SK-N-SH (cell line): ENCODE measurements at regions not wholly inside any gene's neighbourhood (a gene's known extent, or its start where the extent isn't known, plus 50 kb on each side); places are given as distances from the start of the nearest gene placed in this dataset.
"Not testable (repeated sequence)": the region's sequence is repeated elsewhere in the genome, so short reads cannot be mapped to it uniquely, and the experiment has no call there.

ENCODE experiments used
- CTCF ChIA-PET: fragments of 300-600, 350-600 bp; formaldehyde crosslinking; extraction: SDS; loops from one replicate; lab custom pipeline; 2021; lab: Yijun Ruan, JAX
- POLR2A ChIA-PET: fragments of 350-600 bp; sonication (Branson Sonifier 250); formaldehyde crosslinking; extraction: SDS; loops from one replicate; lab custom pipeline; 2020; ENCODE audit warnings: antibody characterized with exemption, inconsistent platforms; lab: Yijun Ruan, JAX
- DNase-seq: peaks from one replicate; pipeline ENCODE4 v3.0.0; 2012
- H2AFZ ChIP-seq: fragments of 200-600 bp; sonication (generic); 2 replicates; pipeline ENCODE4 v1.8.1; 2016; ENCODE audit warnings: antibody characterized with exemption, mild to moderate bottlenecking, low read depth
- H3F3A ChIP-seq: fragments of 200-600 bp; sonication (generic); replicated peaks from 2 replicates; pipeline ENCODE3; 2016; ENCODE audit warnings: antibody characterized with exemption, mild to moderate bottlenecking; ENCODE audit not compliant: insufficient read depth
- H3K27ac ChIP-seq, 2 experiments: fragments of 200-500 bp in 1 of 2; fragments of 200-600 bp in 1 of 2; sonication (Bioruptor generic) in 1 of 2; sonication (generic), shearing (Covaris generic) in 1 of 2; 2 replicates each; pipeline versions ENCODE4 v1.5.1 to v1.6.1; 2014 to 2016; ENCODE audit warnings: low read depth in 2 of 2, inconsistent platforms in 1 of 2, low read length in 1 of 2, mild to moderate bottlenecking in 1 of 2, mixed read lengths in 1 of 2
- H3K27me3 ChIP-seq: fragments of 200-600 bp; sonication (generic), shearing (Covaris generic); 2 replicates; pipeline ENCODE4 v1.6.1; 2016; ENCODE audit warnings: mixed run types; ENCODE audit not compliant: insufficient read depth
- H3K36me3 ChIP-seq, 2 experiments: fragments of 200-500 bp in 1 of 2; fragments of 200-600 bp in 1 of 2; sonication (Bioruptor generic) in 1 of 2; sonication (generic) in 1 of 2; replicated peaks in 1 of 2; 2 replicates each; pipeline versions ENCODE3 to v1.5.1; 2014 to 2016; ENCODE audit warnings: low read length in 1 of 2, mild to moderate bottlenecking in 1 of 2; ENCODE audit not compliant: insufficient read depth in 2 of 2, control insufficient read depth in 1 of 2
- H3K4me1 ChIP-seq, 2 experiments: fragments of 200-500 bp in 1 of 2; fragments of 200-600 bp in 1 of 2; sonication (Bioruptor generic) in 1 of 2; sonication (generic), shearing (Covaris generic) in 1 of 2; 2 replicates each; pipeline versions ENCODE4 v1.5.1 to v1.6.1; 2014 to 2016; ENCODE audit warnings: low read depth in 1 of 2, low read length in 1 of 2, mixed run types in 1 of 2; ENCODE audit not compliant: insufficient read depth in 2 of 2, control insufficient read depth in 1 of 2
- H3K4me2 ChIP-seq: fragments of 200-600 bp; sonication (generic), shearing (Covaris generic); 2 replicates; pipeline ENCODE4 v1.6.1; 2017; ENCODE audit warnings: mixed run types
- H3K4me3 ChIP-seq, 2 experiments: fragments of 200-500 bp in 1 of 2; fragments of 200-600 bp in 1 of 2; sonication (Bioruptor generic) in 1 of 2; sonication (generic), shearing (Covaris generic) in 1 of 2; 2 replicates each; pipeline versions ENCODE4 v1.5.1 to v1.8.1; 2014 to 2016; ENCODE audit warnings: low read depth in 2 of 2, inconsistent platforms in 1 of 2, low read length in 1 of 2, mild to moderate bottlenecking in 1 of 2, mixed read lengths in 1 of 2, moderate library complexity in 1 of 2
- H3K79me2 ChIP-seq: fragments of 200-600 bp; sonication (generic); 2 replicates; pipeline ENCODE4 v1.8.1; 2017; ENCODE audit warnings: mild to moderate bottlenecking; ENCODE audit not compliant: insufficient read depth
- H3K9ac ChIP-seq: fragments of 200-600 bp; sonication (generic); 2 replicates; pipeline ENCODE4 v1.6.1; 2017; ENCODE audit warnings: mixed run types
- H3K9me2 ChIP-seq: fragments of 200-600 bp; sonication (generic); 2 replicates; pipeline ENCODE4 v1.6.1; 2017; ENCODE audit warnings: mixed run types
- H3K9me3 ChIP-seq: fragments of 200-600 bp; sonication (generic); 2 replicates; pipeline ENCODE4 v1.6.1; 2017; ENCODE audit warnings: mixed run types, mild to moderate bottlenecking, moderate library complexity
- H4K20me1 ChIP-seq: fragments of 200-600 bp; sonication (generic); 2 replicates; pipeline ENCODE4 v1.6.1; 2017; ENCODE audit warnings: mild to moderate bottlenecking, mixed run types; ENCODE audit not compliant: insufficient read depth
- EZH2phosphoT487 ChIP-seq: fragments of 200-600 bp; sonication (generic); IDR thresholded peaks from 2 replicates; pipeline ENCODE4 v1.6.1; 2017; ENCODE audit warnings: low read depth, mixed run types, mild to moderate bottlenecking, antibody characterized with exemption, moderate library complexity, borderline replicate concordance
- FOXM1 ChIP-seq: IDR thresholded peaks from 2 replicates; pipeline ENCODE4 v1.4.0; 2012; ENCODE audit warnings: low read depth, mild to moderate bottlenecking
- GABPA ChIP-seq: IDR thresholded peaks from 2 replicates; pipeline ENCODE4 v1.4.0; 2012; ENCODE audit warnings: low read depth, mild to moderate bottlenecking
- MEF2A ChIP-seq: IDR thresholded peaks from 2 replicates; pipeline ENCODE4 v1.4.0; 2012; ENCODE audit warnings: low read depth, borderline replicate concordance
- MXI1 ChIP-seq: IDR thresholded peaks from 2 replicates; pipeline ENCODE4 v1.6.1; 2012; ENCODE audit warnings: mild to moderate bottlenecking, low read depth, low read length, improper control_type of control experiment
- NRF1 ChIP-seq: IDR thresholded peaks from 2 replicates; pipeline ENCODE4 v1.6.1; 2012; ENCODE audit warnings: low read depth, mild to moderate bottlenecking, low read length
- RAD21 ChIP-seq: IDR thresholded peaks from 2 replicates; pipeline ENCODE4 v1.6.1; 2012; ENCODE audit warnings: mild to moderate bottlenecking, low read length
- RCOR1 ChIP-seq: fragments of 150-350 bp; IDR thresholded peaks from 2 replicates; pipeline ENCODE4 v1.6.1; 2017; ENCODE audit warnings: antibody characterized with exemption, low read length
- RFX5 ChIP-seq: IDR thresholded peaks from 2 replicates; pipeline ENCODE4 v1.6.1; 2012; ENCODE audit warnings: mild to moderate bottlenecking, improper control_type of control experiment, low read length
- RXRA ChIP-seq: IDR thresholded peaks from 2 replicates; pipeline ENCODE4 v1.4.0; 2012; ENCODE audit warnings: low read depth, mild to moderate bottlenecking, borderline replicate concordance
- SIN3A ChIP-seq: IDR thresholded peaks from 2 replicates; pipeline ENCODE4 v1.6.1; 2012; ENCODE audit warnings: low read depth, mild to moderate bottlenecking, low read length, moderate library complexity, borderline replicate concordance
- TCF12 ChIP-seq: IDR thresholded peaks from 2 replicates; pipeline ENCODE4 v1.4.0; 2012
- TEAD4 ChIP-seq: IDR thresholded peaks from 2 replicates; pipeline ENCODE4 v1.4.0; 2012; ENCODE audit warnings: mild to moderate bottlenecking, borderline replicate concordance; ENCODE audit not compliant: insufficient read depth
- WGBS: methylation state at CpG from one replicate; pipeline ENCODE4 v1.1.6; 2017; ENCODE audit warnings: low lambda C conversion rate; 5-methylcytosine and 5-hydroxymethylcytosine counted together
- TF ChIP-seq, protein P1 (sequence below): fragments of 200-600 bp; sonication (generic); IDR thresholded peaks from 2 replicates; pipeline ENCODE4 v1.6.1; 2017; ENCODE audit warnings: antibody characterized with exemption, mild to moderate bottlenecking, moderate library complexity
- TF ChIP-seq, protein P2 (sequence below): fragments of 150-350 bp; IDR thresholded peaks from 2 replicates; pipeline ENCODE4 v1.6.1; 2017; ENCODE audit warnings: antibody characterized with exemption, low read length, low read depth, borderline replicate concordance
- TF ChIP-seq, protein P3 (sequence below): IDR thresholded peaks from 2 replicates; pipeline ENCODE4 v1.4.0; 2012; ENCODE audit warnings: low read depth, borderline replicate concordance
- TF ChIP-seq, protein P4 (sequence below): fragments of 150-350 bp; IDR thresholded peaks from 2 replicates; pipeline ENCODE4 v1.6.1; 2016; ENCODE audit warnings: mild to moderate bottlenecking, low read depth, low read length

DNA sequence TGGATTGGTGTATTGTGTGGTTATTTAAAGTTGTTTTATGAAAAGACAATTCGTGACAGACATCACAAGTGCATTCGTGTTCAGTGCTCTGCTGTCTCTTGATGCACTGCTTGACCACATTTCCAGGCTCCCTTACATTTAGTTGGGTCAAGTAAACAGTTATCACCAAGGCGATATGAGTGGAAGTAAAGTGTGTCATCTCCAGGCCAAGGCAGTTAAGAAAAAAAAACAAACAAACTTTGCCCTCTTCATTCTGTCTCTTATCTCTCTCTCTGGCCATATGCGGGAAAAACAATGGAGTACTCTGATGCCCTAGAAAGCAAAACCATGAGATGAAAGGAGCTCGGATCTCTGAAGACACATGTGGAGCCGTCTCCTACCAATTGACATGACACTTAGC is 131.1 kb downstream of the DSEL start:
- H3K36me3 ChIP-seq: no peaks in the 10 kb centered on the region
- H3F3A ChIP-seq: peaks cover 7% of the 10 kb centered on the region
- H3K4me1 ChIP-seq: peaks cover 2 to 5% of the 10 kb centered on the region in 2 experiments; a peak in 2 of 4 replicates
- 86% methylated on average over 6 of the region's 6 CpGs for WGBS
- TF ChIP-seq SIN3A (no peak), NRF1 (no peak), MEF2A (no peak), FOXM1 (no peak)
- TF ChIP-seq, protein P1, sequence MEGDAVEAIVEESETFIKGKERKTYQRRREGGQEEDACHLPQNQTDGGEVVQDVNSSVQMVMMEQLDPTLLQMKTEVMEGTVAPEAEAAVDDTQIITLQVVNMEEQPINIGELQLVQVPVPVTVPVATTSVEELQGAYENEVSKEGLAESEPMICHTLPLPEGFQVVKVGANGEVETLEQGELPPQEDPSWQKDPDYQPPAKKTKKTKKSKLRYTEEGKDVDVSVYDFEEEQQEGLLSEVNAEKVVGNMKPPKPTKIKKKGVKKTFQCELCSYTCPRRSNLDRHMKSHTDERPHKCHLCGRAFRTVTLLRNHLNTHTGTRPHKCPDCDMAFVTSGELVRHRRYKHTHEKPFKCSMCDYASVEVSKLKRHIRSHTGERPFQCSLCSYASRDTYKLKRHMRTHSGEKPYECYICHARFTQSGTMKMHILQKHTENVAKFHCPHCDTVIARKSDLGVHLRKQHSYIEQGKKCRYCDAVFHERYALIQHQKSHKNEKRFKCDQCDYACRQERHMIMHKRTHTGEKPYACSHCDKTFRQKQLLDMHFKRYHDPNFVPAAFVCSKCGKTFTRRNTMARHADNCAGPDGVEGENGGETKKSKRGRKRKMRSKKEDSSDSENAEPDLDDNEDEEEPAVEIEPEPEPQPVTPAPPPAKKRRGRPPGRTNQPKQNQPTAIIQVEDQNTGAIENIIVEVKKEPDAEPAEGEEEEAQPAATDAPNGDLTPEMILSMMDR: no peak
- no peaks in the 10 kb centered on the region for H4K20me1 ChIP-seq
- DNase-seq: no peak
- H3K9me3 ChIP-seq: no peaks in the 10 kb centered on the region
- H3K27ac ChIP-seq: no peak overlapping the region
- H3K9ac ChIP-seq: no peak overlapping the region
- ChIA-PET CTCF (no interaction called here), POLR2A (no interaction called here)
- H3K9me2 ChIP-seq: no peaks in the 10 kb centered on the region
- no peaks in the 10 kb centered on the region for H3K27me3 ChIP-seq
- no peak overlapping the region for H3K4me2 ChIP-seq
- H2AFZ ChIP-seq: no peak overlapping the region
- H3K79me2 ChIP-seq: no peaks in the 10 kb centered on the region
- no peak overlapping the region for H3K4me3 ChIP-seq

DNA sequence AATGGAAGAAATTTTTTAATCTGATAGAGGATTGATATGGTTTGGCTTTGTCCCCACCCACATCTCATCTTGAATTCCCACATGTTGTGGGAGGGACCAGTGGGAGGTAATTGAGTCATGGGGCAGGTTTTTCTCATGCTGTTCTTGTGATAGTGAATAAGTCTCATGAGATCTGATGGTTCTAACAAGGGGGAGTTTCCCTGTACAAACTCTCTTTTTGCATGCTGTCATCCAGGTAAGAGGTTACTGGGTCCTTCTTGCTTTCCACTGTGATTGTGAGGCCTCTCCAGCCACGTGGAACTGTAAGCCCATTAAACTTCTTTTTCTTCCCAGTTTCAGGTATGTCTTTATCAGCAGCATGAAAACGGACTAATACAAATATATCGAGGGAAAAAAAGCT is 132.5 kb downstream of the DSEL start:
- H4K20me1 ChIP-seq, H3K9me2 ChIP-seq, CTCF ChIA-PET, H3K36me3 ChIP-seq, H2AFZ ChIP-seq, H3K27me3 ChIP-seq, H3F3A ChIP-seq, DNase-seq, H3K79me2 ChIP-seq, H3K4me3 ChIP-seq, H3K4me1 ChIP-seq, H3K9me3 ChIP-seq, POLR2A ChIA-PET, H3K4me2 ChIP-seq, H3K9ac ChIP-seq, H3K27ac ChIP-seq: not testable (repeated sequence)
- 87% methylated on average over 3 of the region's 3 CpGs for WGBS

DNA sequence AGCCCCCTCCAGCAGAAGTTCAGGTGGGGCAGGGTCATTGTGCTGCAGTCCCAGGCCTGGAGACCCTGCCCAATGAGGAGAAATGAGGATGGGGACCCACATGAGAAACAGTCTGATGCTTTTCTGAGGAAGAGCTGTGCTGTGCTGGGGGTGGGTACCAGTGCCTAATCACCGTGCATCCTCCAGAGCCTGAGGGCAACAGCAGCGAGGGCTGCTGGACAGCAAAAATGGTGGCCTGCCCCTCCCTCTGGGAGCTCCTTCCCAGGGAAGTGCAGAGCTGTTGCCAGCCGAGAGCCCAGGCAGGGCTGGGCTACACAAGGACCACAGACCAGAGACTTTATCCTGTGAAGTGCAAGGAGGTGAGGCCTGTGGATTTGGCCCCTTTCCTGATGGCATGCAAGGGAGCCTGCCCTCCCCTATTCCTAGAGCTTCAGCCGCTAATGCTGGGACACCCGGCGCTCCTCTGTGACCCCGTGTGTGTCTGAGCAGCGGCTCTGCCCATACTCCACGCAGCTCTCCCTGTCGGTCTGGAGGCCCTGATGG is 134.8 kb downstream of the DSEL start:
- H3K36me3 ChIP-seq: no peaks in the 10 kb centered on the region
- POLR2A ChIA-PET: no interaction called here
- H4K20me1 ChIP-seq: no peaks in the 10 kb centered on the region
- no peaks in the 10 kb centered on the region for H3K79me2 ChIP-seq
- no peak for DNase-seq
- no peak overlapping the region for H2AFZ ChIP-seq
- H3F3A ChIP-seq: peaks cover 4% of the 10 kb centered on the region
- WGBS: 100% methylated on average over 1 of the region's 10 CpGs
- peaks cover 2 to 5% of the 10 kb centered on the region in 2 experiments; a peak in 1 of 4 replicates for H3K4me1 ChIP-seq
- no peak overlapping the region for H3K27ac ChIP-seq
- H3K9me3 ChIP-seq: no peaks in the 10 kb centered on the region
- CTCF ChIA-PET: no interaction called here
- H3K9me2 ChIP-seq: no peaks in the 10 kb centered on the region
- H3K27me3 ChIP-seq: no peaks in the 10 kb centered on the region
- no peak overlapping the region for H3K4me2 ChIP-seq
- no peak overlapping the region for H3K9ac ChIP-seq
- H3K4me3 ChIP-seq: no peak overlapping the region
- TF ChIP-seq TCF12: no peak
- TF ChIP-seq, protein P2, sequence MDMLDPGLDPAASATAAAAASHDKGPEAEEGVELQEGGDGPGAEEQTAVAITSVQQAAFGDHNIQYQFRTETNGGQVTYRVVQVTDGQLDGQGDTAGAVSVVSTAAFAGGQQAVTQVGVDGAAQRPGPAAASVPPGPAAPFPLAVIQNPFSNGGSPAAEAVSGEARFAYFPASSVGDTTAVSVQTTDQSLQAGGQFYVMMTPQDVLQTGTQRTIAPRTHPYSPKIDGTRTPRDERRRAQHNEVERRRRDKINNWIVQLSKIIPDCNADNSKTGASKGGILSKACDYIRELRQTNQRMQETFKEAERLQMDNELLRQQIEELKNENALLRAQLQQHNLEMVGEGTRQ: no peak
- TF ChIP-seq RXRA: no peak
- TF ChIP-seq, protein P3, sequence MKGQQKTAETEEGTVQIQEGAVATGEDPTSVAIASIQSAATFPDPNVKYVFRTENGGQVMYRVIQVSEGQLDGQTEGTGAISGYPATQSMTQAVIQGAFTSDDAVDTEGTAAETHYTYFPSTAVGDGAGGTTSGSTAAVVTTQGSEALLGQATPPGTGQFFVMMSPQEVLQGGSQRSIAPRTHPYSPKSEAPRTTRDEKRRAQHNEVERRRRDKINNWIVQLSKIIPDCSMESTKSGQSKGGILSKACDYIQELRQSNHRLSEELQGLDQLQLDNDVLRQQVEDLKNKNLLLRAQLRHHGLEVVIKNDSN: no peak
- TF ChIP-seq RFX5: no peak
- no peak for TF ChIP-seq TEAD4
- TF ChIP-seq RCOR1: no peak
- TF ChIP-seq GABPA: no peak
- TF ChIP-seq MXI1: no peak
- no peak for TF ChIP-seq EZH2phosphoT487
- TF ChIP-seq RAD21: no peak
- TF ChIP-seq, protein P4, sequence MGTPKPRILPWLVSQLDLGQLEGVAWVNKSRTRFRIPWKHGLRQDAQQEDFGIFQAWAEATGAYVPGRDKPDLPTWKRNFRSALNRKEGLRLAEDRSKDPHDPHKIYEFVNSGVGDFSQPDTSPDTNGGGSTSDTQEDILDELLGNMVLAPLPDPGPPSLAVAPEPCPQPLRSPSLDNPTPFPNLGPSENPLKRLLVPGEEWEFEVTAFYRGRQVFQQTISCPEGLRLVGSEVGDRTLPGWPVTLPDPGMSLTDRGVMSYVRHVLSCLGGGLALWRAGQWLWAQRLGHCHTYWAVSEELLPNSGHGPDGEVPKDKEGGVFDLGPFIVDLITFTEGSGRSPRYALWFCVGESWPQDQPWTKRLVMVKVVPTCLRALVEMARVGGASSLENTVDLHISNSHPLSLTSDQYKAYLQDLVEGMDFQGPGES: no peak
